ENCODE measurements at regions not wholly inside any gene's neighbourhood (a gene's known extent, or its start where the extent isn't known, plus 50 kb on each side); places are given as distances from the start of the nearest gene placed in this dataset.
A peak's percentile ranks its signal among the peaks of the same experiment; 100 is the strongest.

GRCh38 chr3:144107923-144108322 lies 136.3 kb downstream of the DIPK2A start:
- no peaks in the 10 kb centered on the region for H3K27me3 ChIP-seq
- TF ChIP-seq CTCF (IDR thresholded peaks at IDR 0.05) = no peak
- H3K4me1 ChIP-seq = peaks cover 0 to 2% (median 0%) of the 10 kb centered on the region in 3 donors
- H3K4me3 ChIP-seq = no peak overlapping the region
- no peaks in the 10 kb centered on the region for H3K9me3 ChIP-seq
- DNase-seq (no peak), ATAC-seq (no peak), FAIRE-seq (no peak)
- no peaks in the 10 kb centered on the region for H3K36me3 ChIP-seq
- intact Hi-C loops (cut with DNase I) = no loop called here
- 86% methylated on average over 1 of the region's 1 CpG for WGBS, 2 donors
- no peak overlapping the region for H3K27ac ChIP-seq

DNA sequence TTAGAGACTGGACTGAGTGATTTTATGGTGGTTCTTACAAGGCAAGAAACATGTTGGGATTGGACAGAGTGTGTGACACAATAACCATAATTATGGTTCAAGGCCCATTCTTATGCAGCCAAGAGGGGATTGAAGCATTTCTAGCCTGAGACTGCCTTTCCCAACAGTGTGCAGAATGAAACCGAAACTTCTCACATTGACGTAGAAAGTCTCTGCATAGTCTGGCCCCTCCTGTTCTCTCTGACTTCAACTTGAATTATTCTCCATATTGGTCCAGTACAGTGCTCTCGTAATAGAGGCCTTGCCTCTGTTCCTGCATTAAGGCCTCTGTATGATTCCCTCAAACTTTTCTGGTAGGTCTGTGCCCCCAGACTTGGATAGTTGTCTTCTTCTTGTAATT lies 138.3 kb downstream of the DIPK2A start:
- TF ChIP-seq CTCF (IDR thresholded peaks at IDR 0.05) = no peak

DNA sequence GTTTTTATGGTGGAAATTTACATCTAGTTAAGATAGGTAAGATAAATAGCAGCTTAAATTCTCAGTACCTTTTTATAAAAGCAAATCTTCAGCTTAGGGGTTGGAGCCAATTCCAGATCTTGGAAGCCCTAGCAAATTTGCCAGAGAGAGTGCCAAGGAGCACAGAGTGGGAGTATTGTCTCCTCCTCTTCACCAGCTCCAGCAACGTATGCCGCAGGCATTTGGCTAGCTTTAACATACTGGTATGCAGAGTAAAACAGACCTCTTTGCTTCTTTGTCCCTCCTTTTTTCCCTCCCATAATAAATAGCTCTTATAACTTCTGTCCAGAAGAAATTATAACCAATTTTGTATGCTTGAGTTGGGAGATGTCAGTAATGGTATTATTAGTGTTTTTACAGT lies 140.4 kb downstream of the DIPK2A start:
- Histone ChIP-seq H3K9me3 (no peaks in the 10 kb centered on the region), H3K27me3 (no peaks in the 10 kb centered on the region), H3K4me1 (peaks cover 0 to 2% (median 0%) of the 10 kb centered on the region in 3 donors), H3K4me3 (no peak overlapping the region), H3K36me3 (no peaks in the 10 kb centered on the region), H3K27ac (no peak overlapping the region)
- no peak for DNase-seq
- intact Hi-C loops (cut with DNase I) = no loop called here
- 39 to 48% methylated on average over 2 of the region's 2 CpGs for WGBS, 2 donors
- TF ChIP-seq CTCF (IDR thresholded peaks at IDR 0.05) = no peak
- FAIRE-seq = no peak
- peak in 2 of 4 donors; percentile 32 to 35 for ATAC-seq

More for the DNA sequence above, 138.3 kb downstream of the DIPK2A start:
- no peak for ATAC-seq
- no peak overlapping the region for H3K4me3 ChIP-seq
- H3K27me3 ChIP-seq = no peaks in the 10 kb centered on the region
- no peaks in the 10 kb centered on the region for H3K36me3 ChIP-seq
- intact Hi-C loops (cut with DNase I) = no loop called here
- H3K4me1 ChIP-seq = peaks cover 0 to 2% (median 0%) of the 10 kb centered on the region in 3 donors
- no peaks in the 10 kb centered on the region for H3K9me3 ChIP-seq
- no peak for FAIRE-seq
- no peak overlapping the region for H3K27ac ChIP-seq
- WGBS, 2 donors = 93 to 96% methylated on average over 3 of the region's 3 CpGs
- DNase-seq = no peak

GRCh38 chr3:144112437-144112836 lies 140.8 kb downstream of the DIPK2A start:
- no peak for FAIRE-seq
- intact Hi-C loops (cut with DNase I) = no loop called here
- H3K36me3 ChIP-seq = no peaks in the 10 kb centered on the region
- DNase-seq = no peak
- 54 to 57% methylated on average over 3 of the region's 3 CpGs for WGBS, 2 donors
- H3K4me3 ChIP-seq = no peak overlapping the region
- H3K27ac ChIP-seq = no peak overlapping the region
- no peaks in the 10 kb centered on the region for H3K9me3 ChIP-seq
- peak in 3 of 4 donors; percentile 34 to 64 (median 51) for ATAC-seq
- TF ChIP-seq CTCF (IDR thresholded peaks at IDR 0.05) = no peak
- no peaks in the 10 kb centered on the region for H3K27me3 ChIP-seq
- peaks cover 0 to 2% (median 0%) of the 10 kb centered on the region in 3 donors for H3K4me1 ChIP-seq

- Histone ChIP-seq H3K9me3 (no peaks in the 10 kb centered on the region), H3K27me3 (no peaks in the 10 kb centered on the region), H3K27ac (no peak overlapping the region), H3K36me3 (no peaks in the 10 kb centered on the region), H3K4me3 (no peak overlapping the region), H3K4me1 (peaks cover 0 to 2% (median 0%) of the 10 kb centered on the region in 3 donors)
- FAIRE-seq = no peak
- 73 to 82% methylated on average over 2 of the region's 2 CpGs for WGBS, 2 donors
- no peak for DNase-seq
- no peak for TF ChIP-seq CTCF (IDR thresholded peaks at IDR 0.05)
- no peak for ATAC-seq
- intact Hi-C loops (cut with DNase I) = no loop called here
These were observed 143.1 kb downstream of the DIPK2A start for GRCh38 chr3:144114767-144115166.
